IgD-negative memory B cell (primary cell): ENCODE measurements at regions not wholly inside any gene's neighbourhood (a gene's known extent, or its start where the extent isn't known, plus 50 kb on each side); places are given as distances from the start of the nearest gene placed in this dataset.

Experiments used
- H3K27ac Mint-ChIP-seq, 3 donors: one replicate each; pipeline ENCODE4 v1.8.0; 2020 to 2022; ENCODE audit warnings: mild to moderate bottlenecking in 3 of 3, mixed read lengths in 3 of 3, moderate library complexity in 1 of 3
- H3K27me3 Mint-ChIP-seq: one replicate; pipeline ENCODE4 v1.8.0; 2021; ENCODE audit warnings: mixed read lengths
- H3K36me3 Mint-ChIP-seq: one replicate; pipeline ENCODE4 v1.8.0; 2020; ENCODE audit warnings: mild to moderate bottlenecking, mixed read lengths
- H3K4me1 Mint-ChIP-seq, 3 donors: one replicate each; pipeline ENCODE4 v1.8.0; 2020 to 2022; ENCODE audit warnings: mixed read lengths in 3 of 3, mild to moderate bottlenecking in 1 of 3
- H3K4me3 Mint-ChIP-seq, 4 donors: one replicate each; pipeline ENCODE4 v1.8.0; 2020 to 2022; ENCODE audit warnings: mild to moderate bottlenecking in 4 of 4, mixed read lengths in 4 of 4, moderate library complexity in 3 of 4
- H3K9me3 Mint-ChIP-seq, 3 donors: one replicate each; pipeline ENCODE4 v1.8.0; 2020 to 2021; ENCODE audit warnings: mixed read lengths in 3 of 3, mild to moderate bottlenecking in 1 of 3

DNA sequence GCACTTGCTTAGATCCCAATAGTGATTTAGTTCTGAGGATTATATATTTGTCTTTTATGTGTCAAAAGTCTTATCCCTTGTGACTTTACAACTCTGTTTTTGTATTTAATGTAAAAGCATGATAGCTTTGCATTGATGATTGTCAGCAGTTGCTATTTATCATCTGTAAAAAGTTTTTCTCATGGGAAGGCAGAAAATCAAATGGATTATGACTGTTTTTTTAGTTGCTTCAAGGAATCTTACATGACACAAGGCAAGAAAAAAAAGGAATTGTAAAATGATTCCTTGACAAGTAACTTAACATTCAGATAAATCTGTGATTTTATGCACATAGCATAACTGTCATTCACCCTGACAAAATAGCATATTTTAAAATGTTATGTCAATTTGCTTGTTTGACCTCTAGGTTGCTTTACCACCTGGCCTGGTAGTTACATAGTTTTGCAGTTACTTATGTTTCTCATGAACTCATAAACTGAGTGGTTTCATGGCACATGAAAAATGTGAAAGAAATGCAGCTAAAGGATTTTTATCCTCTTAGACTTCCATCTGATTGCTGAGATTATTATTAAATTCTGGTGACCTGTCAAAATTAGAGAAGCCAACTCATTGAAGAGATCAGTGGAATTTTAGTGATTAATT lies 622.6 kb downstream of the ADGRL2 start:
- H3K27me3 Mint-ChIP-seq, result no peaks in the 10 kb centered on the region
- no peaks in the 10 kb centered on the region for H3K4me1 Mint-ChIP-seq
- H3K4me3 Mint-ChIP-seq, result no peak overlapping the region
- H3K9me3 Mint-ChIP-seq, result peaks cover 0 to 2% (median 0%) of the 10 kb centered on the region in 3 donors
- H3K36me3 Mint-ChIP-seq, result no peaks in the 10 kb centered on the region
- no peak overlapping the region for H3K27ac Mint-ChIP-seq

DNA sequence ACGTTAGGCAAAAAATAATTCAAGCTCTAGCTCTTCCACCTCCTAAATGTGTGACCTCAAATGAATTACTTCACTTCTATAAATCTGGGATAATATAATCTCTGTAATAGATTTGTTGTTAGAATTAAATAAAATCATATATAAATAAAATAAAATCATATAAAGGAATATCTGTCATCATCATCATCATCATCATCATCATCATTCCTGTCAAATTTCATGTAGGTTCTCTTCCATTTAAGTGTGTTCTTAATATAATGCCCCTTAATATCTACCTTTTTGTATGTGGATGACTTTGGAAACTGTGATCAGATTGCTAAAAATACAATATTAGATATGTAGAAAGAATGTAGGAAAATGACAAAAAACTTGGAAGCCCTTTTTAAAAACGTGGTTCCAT lies 621.0 kb downstream of the ADGRL2 start:
- H3K4me1 Mint-ChIP-seq, result no peaks in the 10 kb centered on the region
- H3K27me3 Mint-ChIP-seq, result no peaks in the 10 kb centered on the region
- H3K27ac Mint-ChIP-seq, result no peak overlapping the region
- no peaks in the 10 kb centered on the region for H3K36me3 Mint-ChIP-seq
- H3K9me3 Mint-ChIP-seq, result no peaks in the 10 kb centered on the region
- H3K4me3 Mint-ChIP-seq, result no peak overlapping the region

DNA sequence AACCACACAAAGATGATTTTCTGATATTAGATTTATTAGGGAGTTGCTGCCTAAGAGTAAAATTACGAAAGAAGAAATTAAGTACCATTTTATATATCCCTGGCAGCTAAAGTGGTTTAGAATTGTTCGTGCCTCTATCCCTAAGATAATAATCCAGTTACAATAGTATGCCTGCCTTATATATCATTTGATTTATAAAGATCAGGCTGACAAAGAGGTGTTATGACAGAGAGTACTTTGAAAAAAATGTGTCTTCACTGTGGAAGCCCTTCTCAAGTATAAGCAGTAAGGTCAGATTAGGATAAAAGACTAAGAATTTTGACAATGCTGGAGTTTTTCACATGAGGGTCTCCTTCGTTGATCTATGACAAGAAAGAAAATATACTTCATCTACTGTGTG lies 619.9 kb downstream of the ADGRL2 start:
- Mint-ChIP-seq H3K36me3 (no peaks in the 10 kb centered on the region), H3K27ac (no peak overlapping the region), H3K4me3 (no peak overlapping the region), H3K9me3 (peaks cover 0 to 2% (median 0%) of the 10 kb centered on the region in 3 donors), H3K27me3 (no peaks in the 10 kb centered on the region), H3K4me1 (no peaks in the 10 kb centered on the region)

DNA sequence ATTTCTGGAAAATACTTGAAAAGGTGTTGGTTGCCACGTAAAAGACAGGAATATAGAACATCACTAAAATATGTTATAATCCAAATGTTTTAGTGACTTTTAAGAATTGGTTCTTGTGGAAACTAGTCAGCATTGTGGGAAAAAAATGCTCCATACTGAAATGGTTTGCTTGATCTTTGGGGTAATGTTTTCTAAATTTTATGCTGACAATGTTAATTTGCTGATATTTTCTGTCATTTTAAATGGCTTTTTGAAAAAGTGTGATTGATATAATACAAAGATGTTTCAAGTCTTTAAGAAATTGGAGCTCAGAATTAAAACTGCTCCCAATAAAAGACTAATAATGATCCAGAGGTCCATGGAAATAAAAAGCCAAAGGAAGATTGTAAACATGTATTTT lies 610.9 kb downstream of the ADGRL2 start:
- Mint-ChIP-seq H3K27ac (no peak overlapping the region), H3K4me3 (no peak overlapping the region), H3K27me3 (no peaks in the 10 kb centered on the region)

DNA sequence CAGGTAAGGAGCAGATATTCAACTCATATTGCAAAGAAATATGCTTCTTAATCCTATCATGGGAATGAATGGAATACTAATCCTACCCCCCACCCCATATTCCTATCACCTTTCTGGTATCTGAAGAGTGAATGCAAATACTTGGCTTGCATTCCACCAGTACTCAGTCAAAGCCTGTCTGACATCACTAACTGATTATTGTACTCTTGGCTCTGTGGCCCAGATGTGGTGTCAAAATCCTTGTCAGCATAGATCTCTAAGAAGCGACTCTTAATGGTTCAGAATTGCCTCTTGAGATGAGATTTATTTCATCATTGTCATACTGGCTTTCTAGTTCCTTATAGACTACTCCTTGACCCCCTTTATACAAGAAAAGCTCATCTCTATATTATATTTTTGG lies 604.6 kb downstream of the ADGRL2 start:
- H3K36me3 Mint-ChIP-seq, result no peaks in the 10 kb centered on the region
- H3K27me3 Mint-ChIP-seq, result no peaks in the 10 kb centered on the region
- H3K4me3 Mint-ChIP-seq, result no peak overlapping the region
- peaks cover 0 to 3% (median 1%) of the 10 kb centered on the region in 3 donors for H3K9me3 Mint-ChIP-seq
- no peak overlapping the region for H3K27ac Mint-ChIP-seq
- H3K4me1 Mint-ChIP-seq, result no peaks in the 10 kb centered on the region

More for the DNA sequence above, 610.9 kb downstream of the ADGRL2 start:
- H3K36me3 Mint-ChIP-seq, result no peaks in the 10 kb centered on the region
- H3K4me1 Mint-ChIP-seq, result no peaks in the 10 kb centered on the region
- peaks cover 0 to 5% (median 0%) of the 10 kb centered on the region in 3 donors for H3K9me3 Mint-ChIP-seq

DNA sequence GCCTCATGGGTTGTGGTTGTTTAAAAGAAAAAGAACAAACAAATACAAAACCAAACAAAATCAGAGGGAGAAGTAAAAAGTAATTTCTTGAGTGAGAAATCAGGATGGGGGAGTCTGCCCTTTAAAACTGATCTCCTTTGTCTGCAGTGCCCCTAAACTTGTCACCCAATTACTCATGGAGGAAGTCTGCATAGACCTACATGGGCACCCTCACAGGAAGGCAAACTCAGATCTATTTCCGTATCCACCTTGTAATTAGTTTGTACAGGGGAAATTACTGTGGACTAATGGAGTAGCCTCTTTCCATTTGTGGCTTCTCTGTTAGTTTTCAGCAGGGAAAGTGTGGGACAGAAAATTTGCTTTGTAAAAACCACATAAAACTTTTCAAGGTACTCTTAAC lies 600.4 kb downstream of the ADGRL2 start:
- no peaks in the 10 kb centered on the region for H3K4me1 Mint-ChIP-seq

DNA sequence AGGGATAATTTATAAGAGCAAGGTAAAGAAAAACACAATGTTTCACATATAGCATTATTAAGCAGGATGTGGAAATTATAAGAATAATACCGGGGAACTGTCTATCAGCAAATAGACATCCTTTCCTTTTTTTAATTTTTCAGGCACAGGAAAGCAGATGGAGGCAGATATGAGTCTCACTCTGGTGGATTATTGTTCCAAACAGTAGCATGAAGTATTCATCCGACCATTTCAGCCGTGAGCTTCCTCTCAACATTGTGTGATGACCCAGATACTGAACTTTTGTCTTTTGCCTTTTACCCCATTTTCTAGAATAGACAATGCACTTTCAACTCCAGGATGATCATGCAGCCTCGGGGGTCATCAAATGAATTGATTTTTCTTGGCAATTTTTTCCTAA lies 599.8 kb downstream of the ADGRL2 start:
- H3K4me3 Mint-ChIP-seq, result no peak overlapping the region
- no peaks in the 10 kb centered on the region for H3K27me3 Mint-ChIP-seq

More for the DNA sequence above, 600.4 kb downstream of the ADGRL2 start:
- peaks cover 0 to 2% (median under 1%) of the 10 kb centered on the region in 3 donors for H3K9me3 Mint-ChIP-seq
- H3K27me3 Mint-ChIP-seq, result no peaks in the 10 kb centered on the region
- no peaks in the 10 kb centered on the region for H3K36me3 Mint-ChIP-seq
- no peak overlapping the region for H3K27ac Mint-ChIP-seq
- H3K4me3 Mint-ChIP-seq, result no peak overlapping the region

DNA sequence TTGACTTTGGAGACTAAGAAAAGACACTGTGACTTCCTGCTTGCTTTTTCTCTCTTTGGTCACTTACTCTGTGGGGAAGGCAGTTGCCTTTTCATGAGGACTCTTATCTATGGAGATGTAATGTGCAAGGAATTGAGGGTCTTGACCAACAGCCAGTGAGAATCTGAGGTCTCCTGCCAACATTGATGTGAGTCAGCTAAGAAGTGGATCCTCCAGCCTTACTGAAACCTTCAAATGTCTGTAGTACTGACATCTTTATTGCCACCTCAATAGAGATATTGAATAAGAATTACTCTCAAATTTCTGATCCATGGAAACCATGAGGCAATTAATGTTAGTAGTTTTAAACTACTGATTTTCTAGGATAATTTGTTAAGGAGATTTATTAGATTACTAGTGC lies 598.4 kb downstream of the ADGRL2 start:
- Mint-ChIP-seq H3K36me3 (no peaks in the 10 kb centered on the region), H3K4me3 (no peak overlapping the region), H3K27me3 (no peaks in the 10 kb centered on the region), H3K9me3 (peaks cover 0 to 2% (median 0%) of the 10 kb centered on the region in 3 donors), H3K27ac (no peak overlapping the region), H3K4me1 (no peaks in the 10 kb centered on the region)

More for the DNA sequence above, 599.8 kb downstream of the ADGRL2 start:
- H3K4me1 Mint-ChIP-seq, result no peaks in the 10 kb centered on the region
- H3K9me3 Mint-ChIP-seq, result peaks cover 0 to 2% (median 0%) of the 10 kb centered on the region in 3 donors
- H3K36me3 Mint-ChIP-seq, result no peaks in the 10 kb centered on the region
- no peak overlapping the region for H3K27ac Mint-ChIP-seq

DNA sequence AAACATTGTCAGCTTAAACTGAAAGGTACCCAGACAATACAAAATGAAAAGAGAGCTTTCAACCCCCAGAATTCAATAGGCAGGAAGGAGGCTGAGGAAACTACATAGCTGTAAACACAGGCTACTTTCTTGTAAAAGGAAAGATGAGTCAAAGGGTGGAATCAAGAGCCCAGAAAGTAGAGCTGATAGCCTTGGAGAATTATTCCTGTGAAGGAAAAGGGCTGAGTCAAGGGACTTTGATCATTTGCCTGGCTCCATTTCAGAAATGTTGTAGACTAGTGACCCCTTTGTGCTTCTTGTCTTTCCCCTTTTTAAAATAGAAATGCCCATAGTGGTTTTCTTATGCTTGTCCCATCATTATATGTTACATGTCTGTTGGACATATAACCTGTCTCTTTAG lies 597.6 kb downstream of the ADGRL2 start:
- Mint-ChIP-seq H3K27me3 (no peaks in the 10 kb centered on the region), H3K4me1 (no peaks in the 10 kb centered on the region), H3K36me3 (no peaks in the 10 kb centered on the region), H3K27ac (peak overlapping the region in 1 of 3 donors; percentile 35), H3K9me3 (peaks cover 0 to 2% (median 0%) of the 10 kb centered on the region in 3 donors), H3K4me3 (no peak overlapping the region)

DNA sequence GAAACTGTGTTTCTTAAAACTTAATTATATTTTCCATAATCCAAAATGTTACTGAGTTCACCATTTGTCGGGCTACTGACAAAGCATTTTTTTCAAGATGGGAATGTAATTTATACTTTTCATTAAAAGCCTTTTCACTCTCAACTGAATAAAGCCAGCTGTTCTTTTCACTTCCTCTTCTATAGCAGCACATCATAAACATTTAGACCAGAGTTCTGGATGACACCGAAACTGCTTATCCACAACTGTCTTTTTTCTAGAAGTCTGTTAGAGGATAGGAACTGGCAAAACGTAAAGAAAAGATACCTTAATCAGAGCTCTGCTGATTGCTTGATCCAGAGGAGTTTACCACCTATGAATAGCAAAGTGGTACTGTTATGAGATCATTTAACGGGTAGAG lies 594.7 kb downstream of the ADGRL2 start:
- Mint-ChIP-seq H3K36me3 (no peaks in the 10 kb centered on the region), H3K4me1 (no peaks in the 10 kb centered on the region), H3K4me3 (no peak overlapping the region), H3K27me3 (no peaks in the 10 kb centered on the region), H3K27ac (no peak overlapping the region), H3K9me3 (peaks cover 0 to 2% (median 0%) of the 10 kb centered on the region in 3 donors)

DNA sequence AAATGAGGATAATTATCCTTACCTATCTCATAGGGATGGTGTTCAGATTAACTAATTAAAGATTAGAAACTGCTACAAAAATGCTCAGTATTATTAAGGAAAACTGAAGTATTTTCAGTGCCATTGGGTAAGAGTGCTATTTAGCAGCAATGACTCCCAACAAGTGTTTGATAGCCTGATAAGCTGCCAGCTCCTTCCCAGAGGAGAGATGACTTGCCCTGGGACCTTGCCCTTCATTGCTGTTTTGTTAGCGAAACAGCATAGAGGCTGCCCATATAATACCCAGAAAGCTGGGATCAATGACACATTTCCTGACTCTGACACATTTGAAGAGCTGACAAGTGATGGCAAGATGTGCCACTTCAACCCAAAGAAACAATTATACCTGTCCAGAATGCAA lies 592.2 kb downstream of the ADGRL2 start:
- H3K4me3 Mint-ChIP-seq, result no peak overlapping the region
- no peaks in the 10 kb centered on the region for H3K4me1 Mint-ChIP-seq
- H3K27me3 Mint-ChIP-seq, result no peaks in the 10 kb centered on the region
- H3K9me3 Mint-ChIP-seq, result no peaks in the 10 kb centered on the region
- no peaks in the 10 kb centered on the region for H3K36me3 Mint-ChIP-seq
- no peak overlapping the region for H3K27ac Mint-ChIP-seq

DNA sequence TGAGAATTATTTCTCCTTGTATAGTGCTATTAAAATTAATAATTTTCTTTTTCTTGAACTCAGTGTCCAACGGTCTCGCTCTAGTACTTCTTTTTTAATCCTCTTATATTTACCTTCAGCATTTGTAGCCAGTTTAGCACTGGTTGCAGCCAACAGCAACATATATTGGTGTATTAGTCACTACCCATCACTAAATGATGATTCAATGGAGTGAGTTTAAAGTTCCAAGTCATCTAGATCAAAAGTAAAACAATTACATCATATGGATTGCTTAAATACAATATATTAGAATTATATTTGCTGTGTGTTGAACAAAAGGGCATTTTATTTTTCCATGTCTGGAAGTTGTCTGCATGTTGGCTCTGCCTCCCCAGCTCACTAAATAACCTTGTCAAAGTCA lies 591.8 kb downstream of the ADGRL2 start:
- H3K27ac Mint-ChIP-seq, result peak overlapping the region in 1 of 3 donors; percentile 48
- no peaks in the 10 kb centered on the region for H3K27me3 Mint-ChIP-seq
- H3K4me3 Mint-ChIP-seq, result no peak overlapping the region
- H3K4me1 Mint-ChIP-seq, result no peaks in the 10 kb centered on the region
- H3K36me3 Mint-ChIP-seq, result no peaks in the 10 kb centered on the region
- H3K9me3 Mint-ChIP-seq, result no peaks in the 10 kb centered on the region

DNA sequence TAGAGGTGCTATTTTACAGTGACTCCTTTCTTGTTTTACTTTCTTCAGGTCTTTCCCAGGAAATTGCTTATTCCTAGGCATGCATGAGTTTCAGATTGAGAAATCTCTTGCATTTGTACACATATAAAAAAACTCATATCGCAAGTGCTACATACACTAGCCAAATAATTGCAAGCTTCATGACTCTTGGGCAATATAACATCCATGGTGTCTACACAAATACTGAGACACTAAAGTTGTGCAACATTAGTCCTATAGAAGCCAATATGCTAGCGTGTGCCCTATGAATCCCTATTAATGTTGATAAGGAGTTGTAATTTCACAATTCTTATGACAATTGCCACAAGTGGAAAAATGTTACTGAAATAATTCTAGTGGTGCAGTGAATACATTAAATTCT lies 591.0 kb downstream of the ADGRL2 start:
- Mint-ChIP-seq H3K9me3 (no peaks in the 10 kb centered on the region), H3K27me3 (no peaks in the 10 kb centered on the region), H3K36me3 (no peaks in the 10 kb centered on the region), H3K4me1 (peaks cover 0 to 2% (median 0%) of the 10 kb centered on the region in 3 donors), H3K27ac (no peak overlapping the region), H3K4me3 (no peak overlapping the region)

DNA sequence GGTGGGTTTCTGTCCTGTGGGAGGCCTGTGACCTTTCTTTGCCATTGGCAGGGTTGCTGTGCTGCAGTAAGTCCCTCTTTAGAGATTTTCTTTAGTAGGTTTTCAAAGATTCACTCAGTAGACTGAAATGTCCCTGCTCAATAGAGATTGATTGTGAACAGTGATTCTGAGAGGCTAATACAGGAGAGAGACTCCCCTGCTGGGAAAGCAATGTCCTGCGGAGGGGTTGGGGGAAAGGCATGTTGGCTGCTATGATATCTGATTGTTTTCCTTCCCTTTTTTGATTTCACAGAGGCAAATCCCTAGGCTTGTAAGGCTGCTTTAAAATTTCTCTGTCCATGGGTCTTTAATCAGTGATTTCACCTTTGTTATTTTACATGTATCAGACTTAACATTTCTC lies 589.9 kb downstream of the ADGRL2 start:
- Mint-ChIP-seq H3K4me1 (peaks cover 0 to 2% (median 0%) of the 10 kb centered on the region in 3 donors), H3K27me3 (no peaks in the 10 kb centered on the region), H3K36me3 (no peaks in the 10 kb centered on the region), H3K9me3 (no peaks in the 10 kb centered on the region), H3K4me3 (no peak overlapping the region), H3K27ac (no peak overlapping the region)

DNA sequence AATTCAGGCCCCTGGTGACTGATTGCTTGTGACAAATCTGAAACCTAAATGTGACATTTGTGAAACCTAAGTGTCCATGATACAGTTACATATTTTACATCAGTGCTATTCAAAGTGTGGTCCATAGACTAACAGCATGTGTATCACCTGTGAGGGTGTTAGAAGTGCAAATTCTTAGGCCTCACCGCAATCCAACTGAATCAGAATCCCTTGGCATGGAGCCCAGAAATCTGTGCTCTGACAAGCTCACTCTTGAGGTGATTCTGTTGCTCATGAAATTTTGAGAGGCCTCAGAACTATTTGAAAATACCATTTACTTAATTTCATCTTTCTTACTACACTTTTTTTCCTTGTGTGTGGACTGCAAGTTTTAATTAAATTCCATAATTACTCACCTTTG lies 587.9 kb downstream of the ADGRL2 start:
- peaks cover 0 to 2% (median 0%) of the 10 kb centered on the region in 3 donors for H3K4me1 Mint-ChIP-seq
- H3K9me3 Mint-ChIP-seq, result no peaks in the 10 kb centered on the region
- no peaks in the 10 kb centered on the region for H3K27me3 Mint-ChIP-seq
- H3K4me3 Mint-ChIP-seq, result no peak overlapping the region
- no peak overlapping the region for H3K27ac Mint-ChIP-seq
- H3K36me3 Mint-ChIP-seq, result no peaks in the 10 kb centered on the region

DNA sequence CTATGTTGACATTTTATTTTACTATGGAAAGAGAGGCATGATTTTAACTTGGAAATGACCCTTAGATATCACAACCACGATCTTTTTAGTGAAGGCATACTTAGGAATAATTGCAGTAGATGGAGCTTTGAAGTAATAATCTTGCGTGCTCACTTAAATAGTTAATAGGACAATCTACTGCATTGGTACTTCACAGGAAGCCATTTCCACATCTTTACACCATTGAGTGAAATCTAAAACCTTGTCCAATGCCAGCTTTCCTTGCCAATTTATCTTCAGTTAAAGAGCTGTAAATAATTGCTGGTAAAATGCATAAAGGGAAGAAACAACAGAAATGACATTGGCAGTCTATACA lies 586.3 kb downstream of the ADGRL2 start:
- no peak overlapping the region for H3K4me3 Mint-ChIP-seq
- H3K36me3 Mint-ChIP-seq, result no peaks in the 10 kb centered on the region
- H3K27me3 Mint-ChIP-seq, result no peaks in the 10 kb centered on the region
- H3K4me1 Mint-ChIP-seq, result peaks cover 0 to 2% (median 0%) of the 10 kb centered on the region in 3 donors
- H3K9me3 Mint-ChIP-seq, result no peaks in the 10 kb centered on the region
- H3K27ac Mint-ChIP-seq, result no peak overlapping the region
